ENCODE measurements at regions not wholly inside any gene's neighbourhood (a gene's known extent, or its start where the extent isn't known, plus 50 kb on each side); places are given as distances from the start of the nearest gene placed in this dataset.

DNA sequence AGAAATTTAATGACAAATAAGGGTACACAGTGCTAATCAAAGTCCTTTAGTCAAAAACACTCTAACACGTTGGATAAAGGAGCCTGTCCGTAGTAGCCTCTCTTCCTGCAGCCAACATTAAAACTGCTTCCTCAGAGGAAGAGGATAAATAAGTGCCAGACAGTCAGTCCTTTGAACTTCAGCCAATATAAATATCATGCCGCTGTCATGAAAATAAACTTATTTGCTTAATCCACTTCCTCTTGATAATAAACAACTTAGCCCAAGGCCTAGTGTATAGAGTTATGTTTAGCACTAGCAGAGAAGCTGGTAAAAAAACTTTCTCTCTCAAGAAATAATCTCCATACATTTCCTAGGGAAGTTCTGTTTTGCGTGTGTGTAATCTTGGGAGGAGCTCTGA is 196.7 kb downstream of the HS3ST1 start:
- TF ChIP-seq ZNF274 (IDR thresholded peaks at IDR 0.05; ENCODE audit: low read depth, low read length): no peak
- TF ChIP-seq SUZ12 (IDR thresholded peaks at IDR 0.05; ENCODE audit: extremely low read depth, insufficient read depth, insufficient read length): no peak
- TF ChIP-seq YY1 (IDR thresholded peaks at IDR 0.05; ENCODE audit: insufficient read depth, insufficient read length): no peak

Data from NT2/D1 (cell line).